NB4 (cell line): ENCODE measurements at regions not wholly inside any gene's neighbourhood (a gene's known extent, or its start where the extent isn't known, plus 50 kb on each side); places are given as distances from the start of the nearest gene placed in this dataset.

ENCODE experiments used
- POLR2A ChIP-seq: IDR thresholded peaks from 2 replicates; pipeline ENCODE4 v1.6.1; 2011; ENCODE audit warnings: mild to moderate bottlenecking; ENCODE audit not compliant: insufficient read length; ENCODE audit errors: extremely low read depth
- TF ChIP-seq, protein P1 (sequence below): IDR thresholded peaks from one replicate; pipeline ENCODE4 v1.5.1; 2012; ENCODE audit warnings: low read depth, low read length
- TF ChIP-seq, protein P2 (sequence below): IDR thresholded peaks from 2 replicates; pipeline ENCODE4 v1.6.1; 2011; ENCODE audit warnings: low read depth, low read length

DNA sequence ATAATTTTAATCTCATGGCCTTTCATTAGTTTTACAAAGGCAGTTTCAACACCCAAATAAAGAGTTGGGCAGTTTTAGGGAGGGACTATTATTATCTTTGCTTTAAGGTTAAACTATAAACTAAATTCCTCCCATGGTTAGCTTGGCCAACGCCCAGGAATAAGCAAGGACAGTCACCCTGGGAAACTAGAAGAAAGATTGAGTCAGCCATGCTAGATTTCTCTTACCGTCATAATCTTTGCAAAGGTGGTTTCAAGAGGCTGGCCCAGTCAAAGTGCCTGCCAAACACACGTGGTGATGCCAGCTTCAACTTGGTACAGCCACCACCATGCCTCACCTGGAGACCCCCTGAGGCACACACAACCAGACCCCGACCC lies 317.4 kb upstream of the SP8 start:
- TF ChIP-seq, protein P1, sequence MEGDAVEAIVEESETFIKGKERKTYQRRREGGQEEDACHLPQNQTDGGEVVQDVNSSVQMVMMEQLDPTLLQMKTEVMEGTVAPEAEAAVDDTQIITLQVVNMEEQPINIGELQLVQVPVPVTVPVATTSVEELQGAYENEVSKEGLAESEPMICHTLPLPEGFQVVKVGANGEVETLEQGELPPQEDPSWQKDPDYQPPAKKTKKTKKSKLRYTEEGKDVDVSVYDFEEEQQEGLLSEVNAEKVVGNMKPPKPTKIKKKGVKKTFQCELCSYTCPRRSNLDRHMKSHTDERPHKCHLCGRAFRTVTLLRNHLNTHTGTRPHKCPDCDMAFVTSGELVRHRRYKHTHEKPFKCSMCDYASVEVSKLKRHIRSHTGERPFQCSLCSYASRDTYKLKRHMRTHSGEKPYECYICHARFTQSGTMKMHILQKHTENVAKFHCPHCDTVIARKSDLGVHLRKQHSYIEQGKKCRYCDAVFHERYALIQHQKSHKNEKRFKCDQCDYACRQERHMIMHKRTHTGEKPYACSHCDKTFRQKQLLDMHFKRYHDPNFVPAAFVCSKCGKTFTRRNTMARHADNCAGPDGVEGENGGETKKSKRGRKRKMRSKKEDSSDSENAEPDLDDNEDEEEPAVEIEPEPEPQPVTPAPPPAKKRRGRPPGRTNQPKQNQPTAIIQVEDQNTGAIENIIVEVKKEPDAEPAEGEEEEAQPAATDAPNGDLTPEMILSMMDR: no peak
- TF ChIP-seq POLR2A: no peak
- TF ChIP-seq, protein P2, sequence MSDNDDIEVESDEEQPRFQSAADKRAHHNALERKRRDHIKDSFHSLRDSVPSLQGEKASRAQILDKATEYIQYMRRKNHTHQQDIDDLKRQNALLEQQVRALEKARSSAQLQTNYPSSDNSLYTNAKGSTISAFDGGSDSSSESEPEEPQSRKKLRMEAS: no peak
